GM10248 (cell line): ENCODE measurements at regions not wholly inside any gene's neighbourhood (a gene's known extent, or its start where the extent isn't known, plus 50 kb on each side); places are given as distances from the start of the nearest gene placed in this dataset.

ENCODE experiments used
- CTCF ChIA-PET: fragments of 300-600 bp; sonication (Branson Sonifier 250); formaldehyde crosslinking; extraction: SDS; loops from one replicate; lab custom pipeline; 2021; ENCODE audit warnings: antibody characterized with exemption; lab: Yijun Ruan, JAX
- POLR2A ChIA-PET: fragments of 350-650 bp; sonication (Branson Sonifier 250); formaldehyde crosslinking; extraction: SDS; loops from one replicate; lab custom pipeline; 2020; ENCODE audit warnings: antibody characterized with exemption; lab: Yijun Ruan, JAX
- DNase-seq: peaks from one replicate; pipeline ENCODE4 v3.0.0; 2012; ENCODE audit errors: extremely low spot score
- TF ChIP-seq, protein P1 (sequence below): IDR thresholded peaks from 2 replicates; pipeline ENCODE4 v1.5.1; 2012; ENCODE audit warnings: mild to moderate bottlenecking, low read depth; ENCODE audit errors: extremely low read depth, missing control alignments, control extremely low read depth

DNA sequence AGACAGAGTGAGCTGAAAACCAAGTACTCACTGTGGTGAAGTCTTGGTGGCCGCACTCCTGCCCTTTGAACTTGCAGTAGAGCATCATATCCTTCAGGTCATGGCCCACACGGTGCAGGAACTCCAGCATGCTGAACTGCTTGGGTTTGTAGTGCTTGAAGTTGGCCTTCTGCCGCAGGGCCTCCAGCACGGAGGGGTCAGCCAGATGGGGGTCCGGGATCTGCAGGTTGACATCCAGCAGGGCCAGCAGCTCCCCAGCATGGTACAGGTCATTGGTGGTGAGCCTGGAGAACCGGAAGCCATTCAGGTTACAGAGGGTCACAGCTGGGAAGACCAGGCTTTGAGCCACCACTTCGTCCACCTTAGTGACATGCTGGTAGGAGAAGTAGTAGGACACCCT is 99.1 kb upstream of the CCL2 start:
- POLR2A ChIA-PET, result no interaction called here
- CTCF ChIA-PET, result interaction anchor here (1.2 to 2.5 kb wide), 2 partner anchors 10 to 15 kb away, joined by 6 to 12 read pairs; no protein-coding TSS in a partner anchor
- TF ChIP-seq, protein P1, sequence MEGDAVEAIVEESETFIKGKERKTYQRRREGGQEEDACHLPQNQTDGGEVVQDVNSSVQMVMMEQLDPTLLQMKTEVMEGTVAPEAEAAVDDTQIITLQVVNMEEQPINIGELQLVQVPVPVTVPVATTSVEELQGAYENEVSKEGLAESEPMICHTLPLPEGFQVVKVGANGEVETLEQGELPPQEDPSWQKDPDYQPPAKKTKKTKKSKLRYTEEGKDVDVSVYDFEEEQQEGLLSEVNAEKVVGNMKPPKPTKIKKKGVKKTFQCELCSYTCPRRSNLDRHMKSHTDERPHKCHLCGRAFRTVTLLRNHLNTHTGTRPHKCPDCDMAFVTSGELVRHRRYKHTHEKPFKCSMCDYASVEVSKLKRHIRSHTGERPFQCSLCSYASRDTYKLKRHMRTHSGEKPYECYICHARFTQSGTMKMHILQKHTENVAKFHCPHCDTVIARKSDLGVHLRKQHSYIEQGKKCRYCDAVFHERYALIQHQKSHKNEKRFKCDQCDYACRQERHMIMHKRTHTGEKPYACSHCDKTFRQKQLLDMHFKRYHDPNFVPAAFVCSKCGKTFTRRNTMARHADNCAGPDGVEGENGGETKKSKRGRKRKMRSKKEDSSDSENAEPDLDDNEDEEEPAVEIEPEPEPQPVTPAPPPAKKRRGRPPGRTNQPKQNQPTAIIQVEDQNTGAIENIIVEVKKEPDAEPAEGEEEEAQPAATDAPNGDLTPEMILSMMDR, result no peak

DNA sequence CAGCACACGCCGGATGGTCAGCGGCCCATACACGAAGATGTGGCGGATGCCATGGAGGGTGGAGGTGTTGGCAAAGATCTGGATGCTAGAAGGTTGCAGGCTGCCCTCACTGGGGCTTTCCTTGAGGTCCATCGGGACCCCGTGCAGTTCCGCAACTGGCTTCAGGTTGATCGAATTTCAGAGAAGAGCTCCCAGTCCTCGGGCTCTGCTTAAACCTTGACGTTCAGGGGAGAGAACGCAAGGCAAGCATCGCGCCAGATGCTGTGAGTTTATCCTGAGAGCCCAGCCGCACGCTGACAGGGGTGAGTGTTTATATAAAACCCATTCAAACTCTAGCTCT is 98.7 kb upstream of the CCL2 start:
- ChIA-PET CTCF (interaction anchor here (1.2 kb wide), 1 partner anchor 10 kb away, joined by 6 read pairs; no protein-coding TSS in a partner anchor), POLR2A (no interaction called here)
- TF ChIP-seq, protein P1, result no peak
- no peak for DNase-seq

More for the DNA sequence above, 99.1 kb upstream of the CCL2 start:
- no peak for DNase-seq

DNA sequence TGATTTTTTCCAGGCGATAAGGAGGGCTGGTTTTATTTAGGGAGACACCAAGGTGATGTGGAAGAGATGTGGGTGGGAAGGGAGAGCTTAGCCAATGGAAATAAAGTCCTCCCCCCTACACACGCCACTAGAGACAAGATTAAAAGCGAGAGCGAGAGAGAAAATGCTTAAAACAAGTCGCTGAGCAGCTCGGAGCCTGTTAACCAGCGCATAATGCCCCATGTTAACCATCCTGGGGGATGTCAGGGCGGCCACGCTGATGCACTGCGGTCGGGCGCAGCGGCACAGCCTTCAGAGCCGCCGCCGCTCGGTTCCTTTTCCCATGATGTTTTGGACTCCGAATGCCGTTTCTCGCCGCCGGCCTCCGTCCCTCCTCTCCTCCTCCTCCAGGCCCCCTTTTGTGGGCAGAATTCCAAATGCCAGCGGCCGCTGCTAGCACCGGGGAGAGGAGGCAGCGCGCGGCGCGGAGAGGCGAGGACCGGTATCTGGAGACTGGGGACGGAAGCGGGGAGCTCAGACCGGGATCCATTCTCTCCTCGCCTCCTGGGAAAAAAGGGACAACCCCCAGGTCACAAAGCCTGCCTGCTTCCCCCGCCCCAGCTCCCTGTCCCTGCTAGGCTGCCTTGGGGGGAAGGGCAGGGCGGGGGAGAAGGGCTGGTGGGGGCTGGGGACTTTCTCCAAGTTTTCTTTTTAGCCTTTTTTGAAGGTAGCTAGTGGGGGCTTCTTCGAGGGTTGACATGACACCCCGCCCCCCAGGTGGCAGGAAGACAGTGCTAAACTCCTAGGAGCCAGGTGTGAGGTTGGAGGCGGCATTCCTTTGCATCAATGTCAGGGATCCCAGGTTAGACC is 98.1 kb upstream of the CCL2 start:
- ChIA-PET CTCF (interaction anchor here (1.0 to 2.0 kb wide), 2 partner anchors 11 to 204 kb away, joined by 3 to 11 read pairs; no protein-coding TSS in a partner anchor), POLR2A (no interaction called here)
- TF ChIP-seq, protein P1, result no peak
- no peak for DNase-seq

DNA sequence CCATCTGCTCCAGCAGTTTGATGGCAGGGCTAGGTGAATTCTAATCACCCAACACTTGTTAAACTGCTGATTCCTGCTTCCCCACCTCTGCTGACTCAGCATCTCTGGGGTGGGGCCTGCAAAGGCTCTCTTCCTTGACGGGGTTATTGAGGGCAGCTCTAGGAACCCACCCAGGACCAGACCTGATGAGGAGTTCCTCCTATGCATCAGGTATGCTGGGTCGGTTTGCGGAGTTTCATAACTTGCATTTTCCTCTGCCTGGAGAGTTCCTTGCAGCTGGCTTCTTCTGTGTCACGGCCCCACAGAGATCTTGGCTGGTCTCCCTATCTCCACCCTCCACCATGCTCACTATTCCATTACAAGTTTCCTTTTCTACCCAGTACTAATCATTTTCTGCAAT is 93.4 kb upstream of the CCL2 start:
- DNase-seq, result no peak
- ChIA-PET POLR2A (no interaction called here), CTCF (interaction anchor here (1.7 kb wide), 1 partner anchor 10 kb away, joined by 7 read pairs; no protein-coding TSS in a partner anchor)
- TF ChIP-seq, protein P1, result no peak

DNA sequence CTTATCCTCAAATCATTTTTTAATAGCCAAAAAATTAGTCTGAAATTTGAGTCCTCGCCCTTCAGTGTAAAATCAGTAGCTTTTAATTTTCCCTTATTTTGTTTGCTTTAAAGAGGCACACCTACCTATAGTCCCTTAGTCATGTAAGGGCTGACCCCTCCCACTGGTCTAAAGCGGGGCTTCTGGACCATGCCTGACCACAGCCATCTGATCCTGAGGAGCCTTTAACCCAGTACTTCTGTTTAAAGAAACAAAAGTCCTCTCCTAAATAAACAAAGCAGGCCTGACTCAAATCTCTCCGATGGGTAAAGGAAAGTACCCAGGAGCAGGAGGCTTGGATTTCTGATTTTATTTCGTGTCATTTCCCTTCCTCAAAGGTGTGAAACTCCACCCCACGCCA is 92.0 kb upstream of the CCL2 start:
- TF ChIP-seq, protein P1, result no peak

DNA sequence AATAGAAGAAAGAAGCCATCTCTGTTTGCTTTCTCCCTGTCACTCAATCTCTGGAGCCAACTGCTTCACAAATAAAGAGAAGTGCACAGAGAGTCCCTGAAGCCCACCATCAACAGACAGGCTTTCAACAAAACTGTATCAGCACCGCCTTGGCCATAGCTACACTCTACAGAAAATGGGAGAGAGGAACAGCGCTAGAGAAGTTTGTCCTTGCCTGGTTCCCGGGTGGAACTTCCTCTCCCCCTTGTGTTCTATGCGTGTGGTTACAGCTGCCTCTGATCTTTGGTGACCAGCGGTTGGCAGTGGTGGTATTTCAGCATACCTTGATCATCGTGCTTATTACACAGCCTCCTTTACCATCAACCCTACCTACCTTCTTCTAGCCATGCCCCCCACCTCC is 91.4 kb upstream of the CCL2 start:
- ChIA-PET POLR2A (no interaction called here), CTCF (interaction anchor here (0.7 kb wide), 1 partner anchor 198 kb away, joined by 3 read pairs; no protein-coding TSS in a partner anchor)
- DNase-seq, result no peak
- TF ChIP-seq, protein P1, result no peak

More for the DNA sequence above, 92.0 kb upstream of the CCL2 start:
- ChIA-PET CTCF (interaction anchor here (1.0 kb wide), 1 partner anchor 11 kb away, joined by 3 read pairs; no protein-coding TSS in a partner anchor), POLR2A (no interaction called here)
- no peak for DNase-seq
